ENCODE measurements at regions not wholly inside any gene's neighbourhood (a gene's known extent, or its start where the extent isn't known, plus 50 kb on each side); places are given as distances from the start of the nearest gene placed in this dataset.
"Not testable (repeated sequence)": the region's sequence is repeated elsewhere in the genome, so short reads cannot be mapped to it uniquely, and the experiment has no call there.

DNA sequence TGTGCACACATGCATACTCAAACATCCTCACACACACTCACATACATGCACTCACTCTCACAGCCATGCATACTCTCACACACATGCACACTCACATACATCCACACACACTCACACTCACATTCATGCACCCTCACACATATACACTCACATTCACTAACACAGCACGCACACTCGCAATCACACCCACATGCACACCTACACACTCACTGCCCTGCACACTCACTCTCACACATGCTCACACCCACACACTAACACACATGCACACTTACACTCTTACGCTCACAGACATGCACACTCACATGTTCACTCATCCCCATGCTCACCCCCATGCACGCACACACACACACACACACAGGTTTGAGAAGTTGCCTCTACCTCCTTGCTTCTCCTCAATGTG lies 63.2 kb upstream of the SFSWAP start:
- no peak for DNase-seq (ENCODE audit: low read depth in 4 of 4, low spot score in 2 of 4)

DNA sequence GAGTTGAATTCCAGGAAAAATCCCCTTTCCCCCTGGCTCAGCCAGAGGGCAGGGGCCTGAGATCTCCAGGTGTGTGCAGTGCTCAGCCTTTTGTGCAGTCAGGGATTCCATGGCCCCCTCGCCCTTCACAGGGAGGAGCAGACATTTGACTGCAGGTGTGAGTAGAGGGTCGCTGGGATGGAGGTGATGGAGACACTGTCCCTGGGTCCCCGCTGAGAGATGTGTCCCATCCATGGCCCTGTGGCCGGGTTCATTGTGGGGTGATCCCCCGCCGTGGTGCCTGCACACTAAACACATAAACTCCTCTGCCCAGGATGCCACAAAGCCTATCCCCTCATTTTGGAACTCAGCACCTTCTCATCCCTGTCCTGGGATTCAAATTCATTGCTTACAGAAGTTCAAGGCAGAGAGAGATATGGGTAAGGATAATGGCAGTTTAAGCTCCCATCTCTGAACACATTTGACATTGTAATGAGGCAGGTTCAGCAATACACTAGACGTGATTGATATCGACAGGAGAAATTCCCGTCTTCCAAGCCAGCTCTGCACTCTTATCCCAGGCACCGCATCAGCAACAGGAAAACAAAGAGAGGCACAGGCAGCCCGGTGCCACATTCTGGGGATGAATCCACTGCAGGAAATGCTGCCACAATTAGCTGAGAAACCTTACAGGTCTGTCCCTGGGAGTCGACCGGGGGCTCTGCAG lies 55.3 kb upstream of the SFSWAP start:
- DNase-seq (ENCODE audit: low read depth in 4 of 4, low spot score in 2 of 4): not testable (repeated sequence)

GRCh38 chr12:131656796-131657195 lies 54.1 kb upstream of the SFSWAP start:
- DNase-seq (ENCODE audit: low read depth in 4 of 4, low spot score in 2 of 4): not testable (repeated sequence)

DNA sequence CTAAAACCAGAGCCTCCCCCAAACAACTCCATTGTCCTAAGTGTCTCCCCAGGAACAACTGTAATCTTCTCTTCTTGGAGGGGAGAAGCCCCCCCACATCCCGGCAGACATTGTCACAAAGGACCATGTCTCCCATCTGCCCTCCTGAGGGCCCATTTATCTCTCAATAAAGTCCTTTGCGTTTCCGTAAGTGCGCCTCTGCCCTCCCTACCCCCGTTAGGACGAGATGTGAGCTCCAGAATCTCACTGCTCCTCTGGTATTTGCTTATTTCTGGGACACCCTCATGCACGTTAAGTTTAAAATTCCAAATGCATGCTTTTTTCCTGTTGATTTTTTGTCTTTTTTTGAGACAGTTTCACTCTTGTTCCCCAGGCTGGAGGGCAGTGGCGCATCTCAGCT lies 52.3 kb upstream of the SFSWAP start:
- not testable (repeated sequence) for DNase-seq (ENCODE audit: low read depth in 4 of 4, low spot score in 2 of 4)

- DNase-seq (ENCODE audit: low read depth in 4 of 4, low spot score in 2 of 4): not testable (repeated sequence)
These were observed 51.4 kb upstream of the SFSWAP start for GRCh38 chr12:131659484-131659883.

DNA sequence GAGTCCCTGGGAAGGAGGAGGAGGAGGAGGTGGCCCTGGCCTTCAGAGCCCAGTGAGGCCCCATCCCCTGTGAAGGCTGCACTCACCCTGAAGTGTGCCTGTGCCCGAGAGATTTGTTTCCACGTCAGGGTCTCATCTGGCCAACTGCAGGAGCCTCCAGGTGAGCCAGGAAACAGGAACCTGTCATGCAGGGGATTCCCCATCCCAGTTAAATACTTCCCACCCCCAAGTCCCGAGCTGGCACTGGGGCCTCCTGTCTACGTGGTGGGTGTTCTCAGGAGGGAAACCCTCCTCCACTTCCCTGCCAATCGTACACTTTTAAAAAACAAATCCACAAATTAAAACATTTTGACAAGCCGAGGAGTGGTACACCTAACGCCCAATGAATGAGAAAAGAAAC lies 50.9 kb upstream of the SFSWAP start:
- DNase-seq (ENCODE audit: low read depth in 4 of 4, low spot score in 2 of 4): not testable (repeated sequence)

GRCh38 chr12:131660401-131660800 lies 50.5 kb upstream of the SFSWAP start:
- not testable (repeated sequence) for DNase-seq (ENCODE audit: low read depth in 4 of 4, low spot score in 2 of 4)
